NCI-H1417 (cell line): ENCODE measurements at regions not wholly inside any gene's neighbourhood (a gene's known extent, or its start where the extent isn't known, plus 50 kb on each side); places are given as distances from the start of the nearest gene placed in this dataset.

Experiments used
- DNase-seq, 3 experiments: peaks; one replicate each; lab custom pipeline; 2025; lab: John Stamatoyannopoulos, UW

- DNase-seq, result no peak
Observed at GRCh38 chr10:36114913-36115312, 472.8 kb upstream of the FZD8 start.

GRCh38 chr10:36114141-36114540 is 472.0 kb upstream of the FZD8 start:
- DNase-seq, result no peak

DNA sequence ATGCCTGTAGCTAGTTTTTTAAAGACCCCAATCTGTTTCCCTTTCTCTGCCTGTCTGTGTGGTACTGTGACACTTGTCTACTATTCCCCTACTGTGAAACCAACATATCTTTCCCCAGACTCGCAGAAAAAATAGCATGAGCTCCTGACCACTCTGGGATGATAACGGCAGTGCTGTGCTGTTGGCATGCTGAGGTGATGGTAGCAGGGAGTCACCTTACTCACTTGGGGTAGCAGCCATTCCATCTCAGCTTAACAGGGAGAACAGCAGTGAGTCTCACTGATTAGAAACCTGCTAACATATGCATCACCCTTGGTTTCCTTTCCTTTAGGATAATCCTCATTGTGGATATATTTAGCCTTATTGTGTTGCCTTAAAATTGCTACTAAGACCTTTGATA is 469.6 kb upstream of the FZD8 start:
- DNase-seq, result no peak

GRCh38 chr10:36110097-36110496 is 468.0 kb upstream of the FZD8 start:
- DNase-seq, result no peak

DNA sequence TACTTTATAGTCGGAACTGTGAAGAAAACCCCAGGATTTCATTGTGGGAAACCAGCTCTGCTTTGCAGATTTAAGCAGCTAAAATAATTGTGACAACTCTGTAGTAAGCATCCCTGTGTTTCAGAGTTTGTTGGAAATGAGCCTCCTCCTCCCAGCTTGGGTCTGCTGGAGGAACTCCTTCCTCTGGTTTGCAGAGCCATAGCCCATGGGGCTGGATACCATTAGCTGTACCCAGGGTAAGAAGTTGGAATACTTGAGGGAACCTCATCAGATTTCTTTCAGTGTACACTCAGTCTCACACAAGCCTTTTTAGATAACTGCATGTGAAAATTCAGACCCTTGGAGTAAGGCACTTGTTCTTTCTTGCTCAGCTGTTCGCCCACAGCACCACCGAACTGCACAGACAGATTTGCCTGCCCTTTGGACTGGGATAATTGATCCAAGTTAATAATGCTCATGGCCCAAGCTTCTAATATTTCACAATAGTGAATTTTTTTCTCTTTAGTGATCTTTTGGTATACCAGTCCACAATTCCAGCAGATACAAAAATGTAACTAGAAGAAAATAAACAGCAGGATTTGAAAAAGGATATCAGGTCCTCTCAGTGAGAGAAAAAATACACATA is 467.4 kb upstream of the FZD8 start:
- DNase-seq, result no peak

DNA sequence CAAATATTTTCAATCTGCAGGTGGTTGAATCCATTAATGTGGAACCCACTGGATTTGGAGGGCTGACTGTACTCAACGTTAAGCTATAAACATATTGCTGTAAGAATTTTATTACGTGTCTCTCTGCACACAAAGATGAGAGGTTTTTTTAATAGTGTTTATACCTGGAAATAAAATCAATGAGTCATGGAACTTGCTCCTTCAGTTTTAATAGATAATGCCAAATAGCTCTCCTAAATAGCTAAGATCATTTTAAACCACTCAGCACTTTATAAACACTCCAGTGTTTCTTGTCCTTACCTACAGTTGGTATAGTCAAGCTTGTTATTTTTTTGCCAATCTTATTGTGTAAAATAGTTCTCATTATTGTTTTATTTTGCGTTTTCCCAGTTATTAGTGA is 455.6 kb upstream of the FZD8 start:
- no peak for DNase-seq

DNA sequence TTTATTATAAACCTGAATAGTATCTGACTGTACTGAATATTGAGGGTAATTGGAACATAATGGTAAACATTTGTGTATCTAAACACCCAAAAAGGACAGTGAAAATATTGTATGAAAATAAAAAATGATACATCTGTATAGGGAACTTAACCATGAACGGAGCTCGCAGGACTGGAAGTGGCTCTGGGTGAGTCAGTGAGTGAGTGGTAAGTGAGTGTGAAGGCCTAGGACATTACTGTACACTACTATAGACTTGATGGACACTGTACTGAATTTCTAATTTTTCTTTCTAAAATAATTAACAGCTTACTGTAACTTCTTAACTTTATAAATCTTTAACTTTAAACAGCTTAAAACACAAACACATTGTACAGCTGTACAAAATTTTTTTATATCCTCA is 454.5 kb upstream of the FZD8 start:
- DNase-seq, result no peak

GRCh38 chr10:36094096-36094495 is 452.0 kb upstream of the FZD8 start:
- no peak for DNase-seq

GRCh38 chr10:36092116-36092515 is 450.0 kb upstream of the FZD8 start:
- DNase-seq, result no peak

DNA sequence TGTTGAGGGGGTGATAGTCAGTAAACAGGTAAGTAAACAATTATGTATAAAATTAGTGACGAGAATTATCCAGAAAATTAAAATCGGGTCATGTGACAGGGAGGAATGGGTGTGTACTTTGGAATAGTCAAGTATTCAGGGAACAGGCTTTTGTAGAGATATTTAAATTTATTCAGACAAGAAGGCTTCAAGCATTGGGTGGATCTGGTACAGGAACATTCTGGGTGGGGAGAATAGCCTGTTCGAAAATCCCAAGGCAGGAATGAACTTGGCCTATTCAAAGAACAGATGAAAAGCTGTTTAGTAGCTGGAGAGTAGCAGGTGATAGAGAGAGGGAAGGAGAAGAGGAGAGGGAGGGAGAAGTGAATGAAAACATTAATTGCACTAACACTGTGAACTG is 448.9 kb upstream of the FZD8 start:
- no peak for DNase-seq

GRCh38 chr10:36089790-36090440 is 447.8 kb upstream of the FZD8 start:
- no peak for DNase-seq

DNA sequence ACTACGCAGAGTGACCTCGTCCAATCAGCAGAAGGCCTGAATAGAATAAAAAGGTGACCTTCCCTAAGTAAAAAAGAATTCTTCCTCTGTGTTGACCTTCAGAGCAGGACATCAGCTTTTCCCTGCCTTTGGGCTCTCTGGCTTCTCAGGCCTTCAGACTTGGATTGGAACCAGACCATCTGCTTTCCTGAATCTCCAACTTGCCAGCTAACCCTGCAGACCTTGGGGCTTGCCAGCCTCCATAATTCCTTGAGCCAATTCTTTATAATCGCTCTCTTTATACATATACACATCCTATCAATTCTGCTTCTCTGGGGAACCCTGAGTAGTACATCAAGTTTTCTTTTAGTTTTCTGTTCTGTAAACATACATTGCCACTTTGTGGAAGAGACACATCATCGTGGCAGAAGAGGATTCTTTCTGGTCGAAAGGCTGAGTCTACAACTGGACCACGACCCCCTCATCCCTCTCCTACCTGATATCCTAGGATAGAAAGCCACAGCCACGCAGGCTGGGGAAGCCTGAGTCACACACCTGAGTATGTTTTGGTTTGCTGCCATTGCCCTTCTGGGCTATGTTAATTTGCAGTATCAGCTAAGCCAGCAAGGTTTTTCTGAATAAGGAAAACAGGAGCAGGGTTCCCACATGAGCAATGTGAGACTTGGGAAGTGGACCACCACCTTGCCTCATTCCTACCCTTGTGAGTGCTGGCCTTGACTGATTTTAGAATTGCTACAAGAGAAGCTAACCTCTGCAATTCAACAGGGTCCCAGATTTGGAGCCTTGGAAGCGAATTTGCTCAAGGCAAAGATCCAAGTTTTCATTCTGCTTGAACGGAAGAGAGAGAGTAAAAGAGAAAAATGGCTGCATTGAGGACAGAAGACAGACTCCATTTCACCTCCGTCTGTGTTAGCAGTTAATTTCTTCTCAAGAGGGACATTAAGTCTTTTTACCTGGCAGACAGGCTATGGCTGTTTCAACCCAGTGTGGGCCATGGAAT is 445.2 kb upstream of the FZD8 start:
- DNase-seq, result no peak

DNA sequence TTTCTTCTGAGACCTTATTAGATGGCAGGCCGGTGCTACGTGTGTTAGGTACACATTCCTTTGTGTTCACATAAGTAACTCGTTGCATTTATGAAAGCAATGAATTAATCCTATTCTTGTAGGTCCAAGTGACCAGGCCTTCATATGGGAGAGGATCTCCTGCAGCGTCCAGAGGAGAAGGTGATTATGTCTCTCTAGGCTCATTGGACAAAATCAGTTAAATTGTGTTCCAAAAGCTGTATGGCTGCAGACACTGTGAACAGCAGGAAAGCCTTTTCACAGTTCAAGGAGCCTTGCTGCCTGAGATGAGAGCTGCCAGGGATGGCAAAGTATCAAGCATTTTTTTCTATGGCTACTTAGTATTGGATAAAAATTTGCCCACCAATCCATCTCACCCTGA is 433.1 kb upstream of the FZD8 start:
- DNase-seq, result no peak

- no peak for DNase-seq
Observed at GRCh38 chr10:36073796-36074345, 431.8 kb upstream of the FZD8 start.

- DNase-seq, result no peak
Observed at GRCh38 chr10:36068542-36068941, 426.4 kb upstream of the FZD8 start.

- DNase-seq, result no peak
Observed at GRCh38 chr10:36067748-36068147, 425.7 kb upstream of the FZD8 start.

GRCh38 chr10:36066850-36067249 is 424.8 kb upstream of the FZD8 start:
- no peak for DNase-seq

GRCh38 chr10:36066102-36066501 is 424.0 kb upstream of the FZD8 start:
- DNase-seq, result no peak

GRCh38 chr10:36063396-36063795 is 421.3 kb upstream of the FZD8 start:
- DNase-seq, result no peak

GRCh38 chr10:36057731-36058130 is 415.6 kb upstream of the FZD8 start:
- no peak for DNase-seq

- DNase-seq, result no peak
Observed at GRCh38 chr10:36057180-36057579, 415.1 kb upstream of the FZD8 start.

DNA sequence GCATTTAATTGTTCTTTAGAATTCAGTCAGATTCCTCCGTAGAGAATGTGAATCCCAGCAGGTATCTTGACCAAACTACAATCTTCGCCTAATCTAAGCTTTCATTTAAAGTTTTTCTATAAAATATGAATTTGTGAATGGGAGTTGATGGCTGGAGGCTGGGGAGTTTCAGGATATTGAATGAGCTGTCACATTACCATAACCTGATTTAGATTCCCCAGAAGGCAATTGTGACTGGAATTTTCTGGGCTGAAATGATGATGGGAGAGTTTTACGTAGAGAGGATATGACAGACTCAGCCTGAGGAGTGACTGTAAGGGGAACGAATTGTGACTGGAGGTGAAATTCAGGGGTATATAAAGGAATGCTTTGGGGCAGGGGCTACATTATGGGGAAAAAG is 411.7 kb upstream of the FZD8 start:
- DNase-seq, result no peak

DNA sequence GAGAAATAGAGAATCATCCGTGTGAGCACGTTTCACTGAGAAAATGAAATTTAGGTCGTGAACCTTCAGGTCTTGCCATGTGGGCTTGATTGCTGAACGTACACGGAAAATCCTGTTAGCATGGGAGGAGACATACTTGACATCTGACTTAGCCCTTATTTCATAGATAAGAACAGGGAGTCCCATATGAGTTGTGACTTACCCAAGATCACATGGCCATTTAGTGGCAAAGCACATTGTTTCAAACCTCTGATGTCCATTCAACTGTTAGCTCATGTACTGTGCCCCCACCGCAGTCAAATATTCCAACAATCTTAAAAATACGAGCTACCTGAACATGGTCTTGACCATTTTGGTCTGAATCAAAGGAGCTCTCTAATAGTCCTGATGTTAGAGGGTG is 411.2 kb upstream of the FZD8 start:
- no peak for DNase-seq
